HEK293T (cell line): ENCODE measurements at regions not wholly inside any gene's neighbourhood (a gene's known extent, or its start where the extent isn't known, plus 50 kb on each side); places are given as distances from the start of the nearest gene placed in this dataset.
"Not testable (repeated sequence)": the region's sequence is repeated elsewhere in the genome, so short reads cannot be mapped to it uniquely, and the experiment has no call there.

Experiments used
- BHLHE40 ChIP-seq: fragments of 450-650 bp; IDR thresholded peaks from 2 replicates; pipeline ENCODE4 v1.6.1; 2016; ENCODE audit warnings: mild to moderate bottlenecking, moderate library complexity, borderline replicate concordance
- FOXM1 ChIP-seq: fragments of 450-650 bp; IDR thresholded peaks from 2 replicates; pipeline ENCODE4 v1.6.1; 2017; ENCODE audit warnings: mild to moderate bottlenecking, borderline replicate concordance
- NFRKB ChIP-seq: fragments of 450-650 bp; IDR thresholded peaks from 2 replicates; pipeline ENCODE4 v1.6.1; 2016; ENCODE audit warnings: mild to moderate bottlenecking, moderate library complexity
- SP1 ChIP-seq: fragments of 450-650 bp; IDR thresholded peaks from 2 replicates; pipeline ENCODE4 v1.6.1; 2017
- SUZ12 ChIP-seq: fragments of 450-650 bp; IDR thresholded peaks from 2 replicates; pipeline ENCODE4 v1.6.1; 2016; ENCODE audit warnings: mild to moderate bottlenecking

GRCh38 chr18:67451101-67451500 lies 65.4 kb downstream of the DSEL start:
- not testable (repeated sequence) for TF ChIP-seq SP1, FOXM1, BHLHE40, NFRKB, SUZ12
